Muscle of back (tissue), 3 donors: ENCODE measurements at regions not wholly inside any gene's neighbourhood (a gene's known extent, or its start where the extent isn't known, plus 50 kb on each side); places are given as distances from the start of the nearest gene placed in this dataset.
"Not testable (repeated sequence)": the region's sequence is repeated elsewhere in the genome, so short reads cannot be mapped to it uniquely, and the experiment has no call there.

Source experiments
- DNase-seq, 3 donors: peaks; one replicate each; pipeline versions ENCODE4 v3.0.0 to v3.0.0-alpha.2; 2013

DNA sequence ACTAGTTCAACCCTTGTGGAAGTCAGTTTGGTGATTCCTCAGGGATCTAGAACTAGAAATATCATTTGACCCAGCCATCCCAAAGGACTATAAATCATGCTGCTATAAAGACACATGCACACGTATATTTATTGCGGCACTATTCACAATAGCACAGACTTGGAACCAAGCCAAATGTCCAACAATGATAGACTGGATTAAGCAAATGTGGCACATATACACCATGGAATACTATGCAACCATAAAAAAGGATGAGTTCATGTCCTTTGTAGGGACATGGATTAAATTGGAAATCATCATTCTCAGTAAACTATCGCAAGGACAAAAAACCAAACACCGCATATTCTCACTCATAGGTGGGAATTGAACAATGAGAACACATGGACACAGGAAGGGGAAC lies 157.8 kb downstream of the MSN start:
- not testable (repeated sequence) for DNase-seq

DNA sequence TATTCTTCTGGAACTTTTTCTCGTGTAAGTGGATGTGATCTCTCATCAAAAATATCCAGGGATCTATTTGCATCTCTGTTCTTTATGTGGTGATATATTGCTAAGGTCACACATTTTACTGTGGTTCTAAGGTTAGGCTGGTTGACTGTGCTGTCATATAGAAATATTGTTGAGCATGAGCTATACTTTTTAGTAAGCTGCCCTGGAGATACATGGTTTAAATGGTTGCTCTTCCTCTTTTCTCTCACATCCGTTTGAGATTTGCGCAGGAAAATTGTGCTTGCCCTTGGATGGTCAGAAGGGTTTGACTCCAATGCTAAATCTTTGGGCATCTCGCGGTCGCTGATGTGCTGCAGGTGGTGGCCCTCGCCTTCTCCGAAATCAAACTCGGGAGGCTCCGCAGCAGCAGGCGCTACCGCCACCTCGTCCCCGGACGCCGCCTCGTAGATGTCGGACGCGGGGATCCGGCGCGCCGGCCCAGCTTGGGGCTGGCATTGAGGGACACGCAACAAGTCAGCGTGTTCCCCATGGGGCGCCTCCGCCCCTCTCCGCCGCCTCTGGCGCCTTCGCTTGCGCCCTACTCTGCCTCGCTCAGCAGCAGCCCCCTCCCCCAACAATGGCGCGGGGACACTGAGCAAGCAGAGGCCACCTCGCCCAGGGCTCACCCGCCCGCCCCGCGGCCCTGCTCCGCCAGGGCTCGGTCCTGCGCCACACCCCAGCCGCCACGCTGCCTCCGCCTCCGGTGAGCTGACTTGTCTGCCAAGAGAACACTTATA lies 154.5 kb downstream of the MSN start:
- peak in 1 of 3 donors; percentile 11 for DNase-seq

DNA sequence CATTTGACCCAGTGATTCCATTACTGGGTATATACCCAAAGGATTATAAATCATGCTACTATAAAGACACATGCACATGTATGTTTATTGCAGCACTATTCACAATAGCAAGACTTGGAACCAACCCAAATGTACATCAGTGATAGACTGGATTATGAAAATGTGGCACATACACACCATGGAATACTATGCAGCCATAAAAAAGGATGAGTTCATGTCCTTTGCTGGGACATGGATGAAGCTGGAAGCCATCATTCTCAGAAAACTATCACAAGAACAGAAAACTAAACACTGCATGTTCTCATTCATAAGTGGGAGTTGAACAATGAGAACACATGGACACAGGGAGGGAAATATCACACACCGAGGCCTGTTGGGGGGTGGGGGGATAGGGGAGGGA lies 152.5 kb downstream of the MSN start:
- DNase-seq = not testable (repeated sequence)

DNA sequence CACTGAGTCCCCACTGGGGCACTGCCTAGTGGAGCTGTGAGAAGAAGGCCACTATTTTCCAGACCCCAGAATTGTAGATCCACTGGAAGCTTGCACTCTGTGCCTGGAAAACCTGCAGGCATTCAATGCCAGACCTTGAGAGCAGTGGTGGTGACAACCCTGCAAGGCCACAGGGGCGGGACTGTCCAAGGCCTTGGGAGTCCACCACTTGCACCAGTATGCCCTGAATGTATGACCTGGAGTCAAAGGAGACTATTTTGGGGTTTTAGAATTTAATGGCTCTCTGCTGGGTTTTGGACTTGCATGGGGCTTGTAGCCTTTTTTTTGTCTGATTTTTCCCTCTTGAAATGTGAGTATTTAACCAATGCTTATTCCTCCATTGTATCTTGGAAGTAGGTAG lies 145.8 kb downstream of the MSN start:
- DNase-seq = no peak

DNA sequence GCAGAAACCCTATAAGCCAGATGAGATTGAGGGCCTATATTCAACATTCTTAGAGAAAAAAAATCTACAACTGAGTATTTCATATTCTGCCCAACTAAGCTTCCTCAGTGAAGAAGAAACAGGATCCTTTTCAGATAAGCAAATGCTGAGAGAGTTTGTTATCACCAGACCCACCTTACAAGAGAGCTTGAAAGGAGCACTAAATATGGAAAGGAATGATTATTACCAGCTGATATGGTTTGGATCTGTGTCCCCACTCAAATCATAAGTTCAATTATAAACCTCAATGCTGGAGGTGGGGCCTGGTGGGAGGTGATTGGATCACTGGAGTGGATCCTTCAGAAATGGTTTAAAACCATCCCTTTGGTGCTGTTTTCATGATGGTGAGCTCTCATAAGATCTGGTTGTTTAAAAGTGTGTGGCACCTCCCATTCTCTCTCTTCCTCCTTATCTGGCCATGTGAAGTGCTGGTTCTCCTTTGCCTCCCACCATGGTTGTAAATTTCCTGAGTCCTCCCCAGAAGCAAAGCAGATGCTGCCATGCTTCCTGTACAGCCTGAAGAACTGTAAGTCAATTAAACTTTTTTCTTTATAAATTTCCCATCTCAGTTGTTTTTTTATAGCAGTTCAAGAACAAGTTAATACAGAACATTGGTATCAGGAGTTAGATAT lies 144.2 kb downstream of the MSN start:
- no peak for DNase-seq
